IMR-90 (cell line): ENCODE measurements at regions not wholly inside any gene's neighbourhood (a gene's known extent, or its start where the extent isn't known, plus 50 kb on each side); places are given as distances from the start of the nearest gene placed in this dataset.
"Not testable (repeated sequence)": the region's sequence is repeated elsewhere in the genome, so short reads cannot be mapped to it uniquely, and the experiment has no call there.

Experiments
- ATAC-seq: fragments of 200-7000 bp; cut with Tn5 transposase; 2 replicates; pipeline ENCODE4 v1.9.1; 2020; ENCODE audit warnings: low read depth, mild to moderate bottlenecking, moderate library complexity
- BruUV-seq: library from RNA; stranded (reverse); fragments of 400-500 nt; replicated peaks from 2 replicates; lab custom pipeline; 2021; lab: Mats Ljungman, UMichigan
- CTCF ChIA-PET: fragments of 300-600 bp; formaldehyde crosslinking; extraction: SDS; loops from one replicate; lab custom pipeline; 2021; ENCODE audit warnings: antibody characterized with exemption; lab: Yijun Ruan, JAX
- POLR2A ChIA-PET: fragments of 300-600 bp; sonication (Branson Sonifier 250); formaldehyde crosslinking; loops from one replicate; lab custom pipeline; 2022; ENCODE audit warnings: antibody characterized with exemption; ENCODE audit not compliant: unreplicated experiment; lab: Charles Lee
- DNase-seq: peaks from one replicate; pipeline ENCODE4 v3.0.0; 2013
- H2AFZ ChIP-seq: replicated peaks from 2 replicates; pipeline ENCODE3; 2013; ENCODE audit warnings: low read length, mild to moderate bottlenecking; ENCODE audit not compliant: poor library complexity
- H2AK5ac ChIP-seq: 2 replicates; pipeline ENCODE4 v1.6.1; 2013; ENCODE audit warnings: low read depth, low read length, inconsistent platforms
- H2AK9ac ChIP-seq: replicated peaks from 2 replicates; pipeline ENCODE3; 2013; ENCODE audit warnings: mild to moderate bottlenecking, low read depth, low read length, moderate library complexity; ENCODE audit not compliant: poor library complexity
- H2BK120ac ChIP-seq: 2 replicates; pipeline ENCODE4 v1.6.1; 2013; ENCODE audit warnings: low read depth, low read length, inconsistent platforms
- H2BK15ac ChIP-seq: 3 replicates; pipeline ENCODE4 v1.6.1; 2013; ENCODE audit warnings: low read depth, low read length, inconsistent platforms
- H2BK20ac ChIP-seq: 2 replicates; pipeline ENCODE4 v1.6.1; 2013; ENCODE audit warnings: low read depth, mild to moderate bottlenecking, inconsistent platforms, low read length, moderate library complexity
- H2BK5ac ChIP-seq: 2 replicates; pipeline ENCODE4 v1.6.1; 2013; ENCODE audit warnings: mild to moderate bottlenecking, low read depth, low read length, inconsistent platforms; ENCODE audit not compliant: poor library complexity, severe bottlenecking
- H3K14ac ChIP-seq: replicated peaks from 2 replicates; pipeline ENCODE4 v1.6.1; 2013; ENCODE audit warnings: low read depth, low read length, inconsistent platforms
- H3K18ac ChIP-seq: 2 replicates; pipeline ENCODE4 v1.6.1; 2013; ENCODE audit warnings: low read depth, low read length, control low read depth
- H3K23ac ChIP-seq: 2 replicates; pipeline ENCODE4 v1.6.1; 2013; ENCODE audit warnings: low read depth, low read length, inconsistent platforms
- H3K27ac ChIP-seq: 2 replicates; pipeline ENCODE4 v1.5.1; 2013; ENCODE audit warnings: mild to moderate bottlenecking, control low read depth, low read length; ENCODE audit not compliant: insufficient read depth
- H3K27me3 ChIP-seq: 2 replicates; pipeline ENCODE4 v1.6.1; 2013; ENCODE audit warnings: low read length; ENCODE audit not compliant: control insufficient read depth, insufficient read depth
- H3K36me3 ChIP-seq: 2 replicates; pipeline ENCODE4 v1.6.1; 2013; ENCODE audit warnings: low read length, mixed read lengths; ENCODE audit not compliant: control insufficient read depth, insufficient read depth
- H3K4ac ChIP-seq: 2 replicates; pipeline ENCODE4 v1.6.1; 2013; ENCODE audit warnings: low read depth, low read length, inconsistent platforms
- H3K4me1 ChIP-seq: 2 replicates; pipeline ENCODE4 v1.6.1; 2013; ENCODE audit warnings: low read length, mixed read lengths; ENCODE audit not compliant: control insufficient read depth, insufficient read depth
- H3K4me2 ChIP-seq: 2 replicates; pipeline ENCODE4 v1.6.1; 2013; ENCODE audit warnings: low read depth, mild to moderate bottlenecking, control low read depth, low read length, moderate library complexity
- H3K4me3 ChIP-seq: 2 replicates; pipeline ENCODE4 v1.5.1; 2013; ENCODE audit warnings: low read depth, mild to moderate bottlenecking, control low read depth, low read length, moderate library complexity; ENCODE audit not compliant: insufficient read depth
- H3K56ac ChIP-seq: 2 replicates; pipeline ENCODE4 v1.6.1; 2013; ENCODE audit warnings: low read length, inconsistent platforms; ENCODE audit not compliant: insufficient read depth; ENCODE audit errors: extremely low read depth
- H3K79me1 ChIP-seq, 2 experiments: 2 replicates each; pipeline ENCODE4 v1.6.1; 2013; ENCODE audit warnings: low read length in 2 of 2, inconsistent platforms in 1 of 2, low read depth in 1 of 2
- H3K9ac ChIP-seq: 2 replicates; pipeline ENCODE4 v1.6.1; 2013; ENCODE audit warnings: low read depth, low read length, control low read depth
- H3K9me1 ChIP-seq: 2 replicates; pipeline ENCODE4 v1.6.1; 2013; ENCODE audit warnings: low read length, inconsistent platforms; ENCODE audit not compliant: insufficient read depth
- H3K9me3 ChIP-seq: 2 replicates; pipeline ENCODE4 v1.6.1; 2013; ENCODE audit warnings: low read length; ENCODE audit not compliant: control insufficient read depth, insufficient read depth
- H4K20me1 ChIP-seq: 2 replicates; pipeline ENCODE4 v1.6.1; 2013; ENCODE audit warnings: low read length, inconsistent platforms; ENCODE audit not compliant: insufficient read depth
- H4K5ac ChIP-seq: 2 replicates; pipeline ENCODE4 v1.6.1; 2013; ENCODE audit warnings: mild to moderate bottlenecking, low read depth, low read length, control low read depth
- H4K8ac ChIP-seq, 2 experiments: 2 replicates each; pipeline ENCODE4 v1.6.1; 2013; ENCODE audit warnings: low read depth in 2 of 2, low read length in 2 of 2, control low read depth in 1 of 2, inconsistent platforms in 1 of 2
- H4K91ac ChIP-seq: 2 replicates; pipeline ENCODE4 v1.6.1; 2013; ENCODE audit warnings: low read depth, low read length, inconsistent platforms; ENCODE audit not compliant: insufficient read depth
- FOS ChIP-seq: fragments of 150-350 bp; IDR thresholded peaks from 2 replicates; pipeline ENCODE4 v1.6.1; 2016; ENCODE audit warnings: low read depth, low read length
- MAFK ChIP-seq: IDR thresholded peaks from 2 replicates; pipeline ENCODE4 v1.6.1; 2012; ENCODE audit warnings: low read depth, low read length, improper control_type of control experiment
- MAZ ChIP-seq: IDR thresholded peaks from 2 replicates; pipeline ENCODE4 v1.6.1; 2012; ENCODE audit warnings: low read depth, mild to moderate bottlenecking, low read length, improper control_type of control experiment, moderate library complexity, borderline replicate concordance
- MXI1 ChIP-seq: IDR thresholded peaks from 2 replicates; pipeline ENCODE4 v1.6.1; 2012; ENCODE audit warnings: low read depth, mild to moderate bottlenecking, low read length, moderate library complexity, borderline replicate concordance
- POLR2A ChIP-seq: IDR thresholded peaks from 2 replicates; pipeline ENCODE4 v1.6.1; 2012; ENCODE audit warnings: mild to moderate bottlenecking, low read depth, low read length
- RFX5 ChIP-seq: IDR thresholded peaks from 2 replicates; pipeline ENCODE4 v1.8.0; 2012; ENCODE audit warnings: low read depth, mild to moderate bottlenecking, low read length, moderate library complexity
- SMC3 ChIP-seq: fragments of 150-350 bp; IDR thresholded peaks from 2 replicates; pipeline ENCODE4 v1.6.1; 2016; ENCODE audit warnings: low read depth, mild to moderate bottlenecking, antibody characterized with exemption, low read length, moderate library complexity
- WGBS, 2 experiments: methylation state at CpG; one replicate each; pipeline versions ENCODE4 v1.1.5 to v1.1.7; 2013; ENCODE audit warnings: missing lambda C conversion rate in 2 of 2; ENCODE audit not compliant: insufficient read length in 1 of 2; ENCODE audit errors: extremely low coverage in 2 of 2; 5-methylcytosine and 5-hydroxymethylcytosine counted together
- dilution Hi-C: fragments of 300-500 bp; cut with HindIII; formaldehyde crosslinking; loops from one replicate; pipeline ENCODE4 v1.14.3; 2018; ENCODE audit warnings: low sequenced_read_pairs; ENCODE audit not compliant: unreplicated experiment
- in situ Hi-C: fragments of 300-500 bp; cut with MboI; formaldehyde crosslinking; loops from 3 replicates; pipeline ENCODE4 v1.14.3; 2019; ENCODE audit warnings: low sequenced_read_pairs, inconsistent platforms, mixed read lengths
- intact Hi-C: fragments of 100-400 bp; cut with micrococcal nuclease; formaldehyde crosslinking; loops from 2 replicates; pipeline ENCODE4 v1.10.0; 2022
- TF ChIP-seq, protein P1 (sequence below): fragments of 150-350 bp; IDR thresholded peaks from 2 replicates; pipeline ENCODE4 v1.6.1; 2016; ENCODE audit warnings: low read depth, mild to moderate bottlenecking, low read length, moderate library complexity, borderline replicate concordance

DNA sequence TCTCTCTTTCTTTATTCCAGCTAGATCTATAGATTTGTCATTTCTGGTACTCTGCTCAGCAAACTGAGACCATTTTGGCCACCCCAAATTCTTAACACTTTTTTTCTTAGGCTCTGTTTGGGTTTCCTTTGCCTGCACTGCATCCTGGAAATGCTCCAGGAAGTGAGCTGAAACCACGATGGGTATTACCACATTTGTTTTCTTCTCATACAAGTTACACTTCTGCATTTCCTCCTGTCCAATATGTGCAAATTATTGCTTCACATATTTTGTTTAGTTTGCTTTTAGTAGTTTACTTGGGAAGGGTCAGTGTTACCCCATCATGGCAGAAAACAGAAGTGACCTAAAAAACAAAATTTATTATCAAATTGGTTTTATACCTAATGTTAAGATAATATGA, 498.6 kb upstream of the GRIN3A start:
- H2AK9ac ChIP-seq: no peak overlapping the region
- H2BK15ac ChIP-seq: no peak overlapping the region
- intact Hi-C loops (no loop called here), in situ Hi-C loops (no loop called here), dilution Hi-C loops (no loop called here)
- H3K27me3 ChIP-seq: no peaks in the 10 kb centered on the region
- no peak overlapping the region for H3K9ac ChIP-seq
- BruUV-seq: no TSS peak
- no peak overlapping the region for H3K4ac ChIP-seq
- H3K14ac ChIP-seq: no peak overlapping the region
- no peak overlapping the region for H3K27ac ChIP-seq
- no CpG with 5 or more reads among the region's 1 CpG for WGBS, 2 experiments
- TF ChIP-seq FOS (no peak), MAFK (no peak), MAZ (no peak), RFX5 (no peak), MXI1 (no peak), SMC3 (no peak), POLR2A (no peak)
- TF ChIP-seq, protein P1, sequence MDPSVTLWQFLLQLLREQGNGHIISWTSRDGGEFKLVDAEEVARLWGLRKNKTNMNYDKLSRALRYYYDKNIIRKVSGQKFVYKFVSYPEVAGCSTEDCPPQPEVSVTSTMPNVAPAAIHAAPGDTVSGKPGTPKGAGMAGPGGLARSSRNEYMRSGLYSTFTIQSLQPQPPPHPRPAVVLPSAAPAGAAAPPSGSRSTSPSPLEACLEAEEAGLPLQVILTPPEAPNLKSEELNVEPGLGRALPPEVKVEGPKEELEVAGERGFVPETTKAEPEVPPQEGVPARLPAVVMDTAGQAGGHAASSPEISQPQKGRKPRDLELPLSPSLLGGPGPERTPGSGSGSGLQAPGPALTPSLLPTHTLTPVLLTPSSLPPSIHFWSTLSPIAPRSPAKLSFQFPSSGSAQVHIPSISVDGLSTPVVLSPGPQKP: no peak
- no peaks in the 10 kb centered on the region for H3K9me1 ChIP-seq
- H3K56ac ChIP-seq: no peak overlapping the region
- H3K18ac ChIP-seq: no peak overlapping the region
- no peak overlapping the region for H4K91ac ChIP-seq
- no peak overlapping the region for H3K23ac ChIP-seq
- no peak for DNase-seq
- H2BK120ac ChIP-seq: no peak overlapping the region
- no peak overlapping the region for H4K5ac ChIP-seq
- H3K4me2 ChIP-seq: no peak overlapping the region
- H4K20me1 ChIP-seq: no peaks in the 10 kb centered on the region
- H3K4me1 ChIP-seq: no peaks in the 10 kb centered on the region
- no peaks in the 10 kb centered on the region for H3K36me3 ChIP-seq
- no peak for ATAC-seq
- H2BK5ac ChIP-seq: no peak overlapping the region
- POLR2A ChIA-PET: no interaction called here
- H3K79me1 ChIP-seq: no peaks in the 10 kb centered on the region
- no peak overlapping the region for H2BK20ac ChIP-seq
- H2AFZ ChIP-seq: no peak overlapping the region
- peaks cover 12% of the 10 kb centered on the region for H3K9me3 ChIP-seq
- H4K8ac ChIP-seq: no peak overlapping the region
- CTCF ChIA-PET: no interaction called here
- no peak overlapping the region for H2AK5ac ChIP-seq
- H3K4me3 ChIP-seq: no peak overlapping the region

DNA sequence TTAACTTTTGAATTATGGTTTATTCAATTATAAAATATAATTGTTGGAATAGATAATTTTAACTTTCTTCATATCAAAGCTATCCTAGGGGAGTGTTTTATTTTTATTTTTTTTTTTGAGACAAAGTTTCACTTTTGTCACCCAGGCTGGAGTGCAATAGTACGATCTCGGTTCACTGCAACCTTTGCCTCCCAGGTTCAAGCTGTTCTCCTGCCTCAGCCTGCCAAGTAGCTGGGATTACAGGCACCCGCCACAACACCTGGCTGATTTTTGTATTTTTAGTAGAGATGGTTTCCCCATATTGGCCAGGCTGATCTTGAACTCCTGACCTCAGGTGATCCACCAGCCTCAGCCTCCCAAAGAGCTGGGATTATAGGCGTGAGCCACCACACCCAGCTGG, 489.0 kb upstream of the GRIN3A start:
- WGBS, 2 experiments: no CpG with 5 or more reads among the region's 4 CpGs
- H3K4ac ChIP-seq, in situ Hi-C loops: not testable (repeated sequence)

More for the DNA sequence above, 489.0 kb upstream of the GRIN3A start:
- H2AK9ac ChIP-seq, H3K18ac ChIP-seq, H2AK5ac ChIP-seq, H4K5ac ChIP-seq, ATAC-seq, DNase-seq, H4K8ac ChIP-seq, H3K27ac ChIP-seq, POLR2A ChIA-PET, H3K9me3 ChIP-seq, H2AFZ ChIP-seq, H4K91ac ChIP-seq, CTCF ChIA-PET, H2BK20ac ChIP-seq, H3K4me3 ChIP-seq, BruUV-seq, H4K20me1 ChIP-seq, dilution Hi-C loops, H3K4me1 ChIP-seq, H3K27me3 ChIP-seq, H3K56ac ChIP-seq, H3K36me3 ChIP-seq, intact Hi-C loops, H3K14ac ChIP-seq, H2BK5ac ChIP-seq, H2BK15ac ChIP-seq, H3K4me2 ChIP-seq, H3K79me1 ChIP-seq, H3K9me1 ChIP-seq, H2BK120ac ChIP-seq, H3K9ac ChIP-seq, H3K23ac ChIP-seq: not testable (repeated sequence)
